DOHH2 (cell line): ENCODE measurements at regions not wholly inside any gene's neighbourhood (a gene's known extent, or its start where the extent isn't known, plus 50 kb on each side); places are given as distances from the start of the nearest gene placed in this dataset.

Source experiments
- CTCF ChIP-seq: fragments of 200-600 bp; sonication (generic); IDR thresholded peaks from one replicate; pipeline ENCODE4 v1.5.1; 2014; ENCODE audit warnings: antibody characterized with exemption, mild to moderate bottlenecking, low read depth, low read length; ENCODE audit not compliant: poor library complexity, severe bottlenecking
- EZH2phosphoT487 ChIP-seq: fragments of 200-600 bp; sonication (generic); IDR thresholded peaks from 2 replicates; pipeline ENCODE4 v1.6.1; 2017; ENCODE audit warnings: borderline replicate concordance, mild to moderate bottlenecking, antibody characterized with exemption, low read length, moderate library complexity, mixed read lengths

DNA sequence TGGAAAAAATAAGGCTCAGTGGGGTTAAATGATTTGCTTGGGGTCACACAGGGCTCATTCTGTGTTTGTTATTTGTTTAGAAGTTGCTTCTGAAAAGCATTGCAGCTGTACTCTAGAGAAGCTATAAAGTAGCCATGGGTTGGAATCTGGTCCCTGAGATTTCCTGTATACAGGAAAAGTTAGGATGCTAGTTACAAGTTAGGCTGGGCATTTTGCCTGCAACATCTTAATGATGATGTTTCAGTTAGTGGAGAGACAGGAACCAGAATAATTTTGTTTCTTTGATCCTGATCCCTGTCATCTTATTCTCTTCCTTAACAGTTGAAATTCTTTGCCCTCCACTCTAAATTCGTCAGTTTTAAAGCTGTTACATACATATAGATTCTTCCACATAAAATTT is 445.3 kb downstream of the OTOL1 start:
- TF ChIP-seq CTCF (no peak), EZH2phosphoT487 (no peak)
